Glomerular visceral epithelial cell (primary cell): ENCODE measurements at regions not wholly inside any gene's neighbourhood (a gene's known extent, or its start where the extent isn't known, plus 50 kb on each side); places are given as distances from the start of the nearest gene placed in this dataset.
"Not testable (repeated sequence)": the region's sequence is repeated elsewhere in the genome, so short reads cannot be mapped to it uniquely, and the experiment has no call there.

Source experiments
- DNase-seq: peaks from one replicate; pipeline ENCODE4 v3.0.0-alpha.2; 2016; ENCODE audit errors: extremely low spot score

DNA sequence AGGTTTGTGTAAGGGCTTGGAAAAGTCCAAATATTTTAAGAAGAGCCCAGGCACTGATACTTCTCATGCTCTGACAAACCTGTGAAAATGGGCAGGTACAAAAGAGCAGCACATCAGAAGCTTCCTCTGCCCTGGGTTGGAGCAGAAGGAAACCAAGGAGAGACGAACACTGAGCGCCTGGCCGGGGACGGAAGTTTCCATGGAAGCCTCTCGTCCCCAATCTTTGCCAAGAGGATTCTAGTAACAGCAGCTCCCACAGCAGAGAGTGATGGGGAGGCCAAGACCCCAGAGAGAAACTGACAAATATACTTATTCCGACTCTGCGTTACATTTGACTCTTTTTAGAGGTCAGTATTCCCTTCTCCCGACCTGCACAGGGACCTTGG, 268.5 kb downstream of the C16orf95 start:
- DNase-seq = no peak

DNA sequence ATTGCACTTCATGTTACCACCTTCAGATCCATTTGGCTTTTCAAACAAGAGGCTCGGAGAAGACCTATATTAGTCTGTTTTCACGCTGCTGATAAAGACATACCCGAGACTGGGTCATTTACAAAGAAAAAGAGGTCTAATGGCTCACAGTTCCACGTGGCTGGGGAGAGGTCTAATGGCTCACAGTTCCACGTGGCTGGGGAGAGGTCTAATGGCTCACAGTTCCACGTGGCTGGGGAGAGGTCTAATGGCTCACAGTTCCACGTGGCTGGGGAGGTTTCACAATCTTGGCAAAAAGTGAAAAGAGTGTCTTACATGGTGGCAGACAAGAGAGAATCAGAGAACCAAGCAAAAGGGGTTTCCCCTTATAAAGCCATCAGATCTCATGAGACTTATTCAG, 268.0 kb downstream of the C16orf95 start:
- DNase-seq = not testable (repeated sequence)

DNA sequence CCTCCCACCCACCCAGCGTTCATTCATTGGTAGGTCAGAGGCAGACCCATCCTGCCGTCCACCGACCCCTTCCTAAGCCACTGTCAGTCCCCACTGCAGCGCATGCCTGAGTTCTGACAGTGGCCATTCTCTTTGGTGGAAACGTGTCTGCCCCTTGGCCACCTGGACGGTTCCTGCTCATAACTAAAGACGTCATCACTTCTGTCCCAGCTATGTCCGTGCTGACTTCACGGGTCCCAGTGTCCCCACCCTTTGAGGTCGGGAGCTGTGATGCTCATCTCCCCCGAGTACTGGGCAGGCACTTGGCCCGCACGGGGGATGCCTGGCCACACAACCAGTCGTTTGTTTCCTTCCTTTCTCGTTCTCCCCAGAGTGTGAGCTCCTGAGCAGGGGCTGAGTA, 267.1 kb downstream of the C16orf95 start:
- DNase-seq = no peak

DNA sequence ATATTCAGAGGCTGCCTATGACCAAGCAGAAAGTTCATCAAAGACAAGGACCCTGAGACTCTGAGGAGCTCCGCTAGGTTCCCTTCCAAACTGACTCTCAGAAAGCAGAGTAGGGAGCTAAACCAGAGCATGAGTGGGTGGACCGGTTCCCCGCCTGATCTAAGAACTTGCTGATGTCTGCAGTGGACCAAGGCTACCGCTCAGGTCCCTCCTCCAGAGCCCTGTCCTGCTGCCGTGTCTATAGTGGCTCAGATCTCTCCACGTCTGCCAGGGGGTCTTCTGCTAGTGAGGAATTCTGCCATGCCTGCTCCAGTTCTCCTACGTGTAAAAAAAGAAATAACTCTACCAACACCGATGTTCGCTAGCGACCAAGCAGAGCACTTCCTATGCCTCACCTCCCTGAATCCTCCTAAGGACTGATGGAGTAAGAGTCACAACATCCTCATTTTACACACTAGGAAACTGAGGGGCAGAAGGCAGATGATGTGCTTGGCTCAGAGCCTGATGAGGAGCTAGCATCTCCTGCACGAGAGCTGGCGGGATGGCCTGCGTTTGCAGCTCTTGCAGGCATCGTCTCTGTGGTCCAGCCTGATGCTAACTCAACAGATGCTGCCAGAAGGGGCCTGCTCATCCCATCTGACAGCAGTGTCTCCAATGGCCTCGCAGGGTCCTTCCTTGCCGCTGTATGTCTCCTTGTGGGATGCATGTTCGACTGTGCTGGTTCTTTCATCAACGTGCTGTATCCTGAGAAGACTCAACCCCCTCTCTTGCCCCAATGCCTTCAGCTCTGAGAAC, 265.5 kb downstream of the C16orf95 start:
- no peak for DNase-seq

DNA sequence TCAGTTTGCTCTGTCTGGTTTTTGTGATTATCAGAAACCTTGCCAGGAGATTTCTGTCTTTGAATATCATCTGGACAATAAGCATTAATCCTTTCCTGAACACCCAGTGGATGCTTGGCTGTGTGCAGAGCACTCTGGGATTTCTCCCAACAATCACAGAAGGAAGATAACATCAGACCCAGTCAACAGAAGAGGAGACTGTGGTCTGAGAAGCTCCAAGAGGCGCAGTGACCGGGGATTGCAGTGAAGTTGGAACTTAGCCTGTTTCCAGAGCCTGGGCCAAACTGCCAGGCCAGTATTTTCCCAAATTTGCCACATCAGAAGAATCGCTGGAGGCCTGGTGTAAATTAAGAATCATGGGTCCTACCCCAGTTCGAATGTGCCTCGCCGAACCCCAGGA, 264.7 kb downstream of the C16orf95 start:
- no peak for DNase-seq

GRCh38 chr16:87053016-87053982, 263.9 kb downstream of the C16orf95 start:
- no peak for DNase-seq

DNA sequence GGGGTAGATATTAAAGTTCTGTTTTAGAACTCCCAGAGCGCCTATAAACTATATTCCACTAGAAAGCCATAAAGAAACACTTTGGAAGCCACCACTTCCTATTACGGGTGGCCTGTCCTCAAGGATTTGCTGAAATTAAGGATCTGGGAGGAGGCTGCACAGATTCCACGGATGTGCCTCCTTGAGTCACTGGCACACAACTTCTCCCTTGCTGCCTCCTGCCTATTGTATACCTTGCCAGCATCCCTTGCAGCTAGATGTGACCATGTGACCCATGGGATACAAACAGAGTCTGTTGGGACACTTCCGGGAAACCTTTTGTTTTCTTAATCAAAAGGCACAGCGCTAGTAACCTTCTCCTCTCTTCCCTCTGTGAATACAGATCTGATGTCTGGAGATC, 263.0 kb downstream of the C16orf95 start:
- DNase-seq = no peak

DNA sequence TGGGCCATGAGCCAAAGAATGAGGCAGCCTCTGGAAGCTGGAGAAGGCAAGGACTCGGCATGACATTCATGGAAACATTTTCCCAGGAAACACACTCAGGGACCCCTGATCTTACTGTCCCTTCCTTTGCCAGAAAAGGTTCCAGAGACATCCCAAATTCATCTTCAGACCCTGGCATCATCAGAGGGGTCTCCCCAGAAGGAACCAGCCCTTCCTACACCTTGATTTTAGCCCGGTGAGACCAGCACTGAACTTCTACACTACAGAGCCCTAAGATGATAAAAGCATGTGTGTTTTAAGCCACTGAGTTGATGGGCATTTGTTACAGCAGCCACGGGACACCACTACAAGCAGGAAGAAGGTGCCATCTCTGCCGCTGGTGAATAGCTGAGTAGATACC, 262.3 kb downstream of the C16orf95 start:
- no peak for DNase-seq

DNA sequence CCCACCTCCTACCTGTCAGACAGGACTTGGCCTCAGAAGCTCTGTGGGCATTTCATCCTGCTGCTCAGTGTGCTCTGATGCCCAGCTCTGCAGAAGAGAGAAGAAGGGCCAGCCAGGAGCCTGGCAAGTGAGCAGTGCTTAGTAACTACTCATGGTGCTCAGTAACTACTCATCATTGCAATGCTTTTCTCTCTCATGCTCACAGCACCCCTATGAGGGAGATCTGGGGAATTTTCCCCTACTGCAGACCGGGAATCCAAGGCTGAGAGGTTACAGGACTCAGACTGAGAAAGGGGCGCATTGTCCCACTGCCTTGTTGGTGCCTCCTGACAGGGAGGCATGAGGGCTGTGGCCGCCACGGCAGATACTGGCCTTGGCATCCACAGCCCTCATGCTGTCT, 261.1 kb downstream of the C16orf95 start:
- peak; percentile 4 for DNase-seq

- no peak for DNase-seq
Measured at GRCh38 chr16:87056551-87056950, 260.6 kb downstream of the C16orf95 start.

GRCh38 chr16:87057211-87057881, 259.8 kb downstream of the C16orf95 start:
- no peak for DNase-seq

DNA sequence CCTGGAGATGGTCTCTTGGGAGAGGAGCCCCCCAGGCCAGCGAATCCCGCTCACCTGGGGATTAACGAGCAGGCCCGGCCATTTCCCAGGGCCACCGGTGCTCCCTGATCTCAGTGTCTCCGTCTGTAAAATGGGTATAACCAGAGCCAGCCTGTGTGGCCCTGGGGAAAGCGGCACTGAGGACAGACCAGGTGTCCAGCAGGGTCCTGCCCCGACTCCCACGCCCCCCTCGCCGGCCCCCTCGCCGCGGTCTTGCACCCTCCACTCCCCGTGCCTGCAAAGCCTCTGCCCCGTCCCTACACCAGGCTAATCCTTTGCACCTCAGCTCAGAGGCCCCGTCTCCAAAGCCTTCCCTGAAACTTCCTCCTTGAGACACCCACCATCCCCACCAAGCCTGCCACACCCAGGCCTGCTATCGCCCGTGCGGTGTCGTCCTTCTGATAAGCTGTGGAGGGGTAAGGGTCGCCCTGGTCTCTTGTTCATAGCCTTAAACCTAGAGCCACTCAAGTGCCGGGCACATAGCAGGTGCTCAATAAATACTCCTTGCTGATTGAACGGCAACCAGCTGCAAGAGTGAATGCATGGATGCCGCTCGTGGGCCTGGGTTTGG, 259.1 kb downstream of the C16orf95 start:
- DNase-seq = no peak

DNA sequence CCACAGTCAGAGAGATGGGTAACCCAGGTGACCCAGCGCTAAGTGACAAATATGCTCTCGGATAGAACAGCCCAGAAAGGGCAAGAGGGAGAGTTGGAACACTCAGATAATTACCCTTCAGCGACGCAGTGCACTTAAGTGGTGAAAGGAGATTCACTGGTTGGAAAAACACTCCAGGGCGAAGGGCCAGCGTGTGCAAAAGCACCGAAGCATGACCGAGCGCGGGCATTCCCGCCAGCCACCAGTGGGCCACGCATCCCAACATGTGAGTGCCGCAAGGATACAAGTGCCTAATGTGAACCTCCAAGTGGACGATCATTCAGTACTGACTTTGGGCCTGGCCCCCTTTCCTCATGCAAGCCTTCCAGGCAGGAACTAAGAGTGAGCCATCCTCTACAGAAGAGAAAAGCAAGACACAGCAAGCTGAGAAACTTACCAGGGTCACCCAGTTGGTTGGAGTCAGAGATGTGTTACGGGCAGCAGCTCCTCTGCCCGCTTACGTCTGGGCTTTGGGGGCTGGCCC, 258.4 kb downstream of the C16orf95 start:
- no peak for DNase-seq

- peak; percentile 13 for DNase-seq
Measured at GRCh38 chr16:87060034-87060986, 256.9 kb downstream of the C16orf95 start.

GRCh38 chr16:87061243-87061920, 255.8 kb downstream of the C16orf95 start:
- DNase-seq = no peak

DNA sequence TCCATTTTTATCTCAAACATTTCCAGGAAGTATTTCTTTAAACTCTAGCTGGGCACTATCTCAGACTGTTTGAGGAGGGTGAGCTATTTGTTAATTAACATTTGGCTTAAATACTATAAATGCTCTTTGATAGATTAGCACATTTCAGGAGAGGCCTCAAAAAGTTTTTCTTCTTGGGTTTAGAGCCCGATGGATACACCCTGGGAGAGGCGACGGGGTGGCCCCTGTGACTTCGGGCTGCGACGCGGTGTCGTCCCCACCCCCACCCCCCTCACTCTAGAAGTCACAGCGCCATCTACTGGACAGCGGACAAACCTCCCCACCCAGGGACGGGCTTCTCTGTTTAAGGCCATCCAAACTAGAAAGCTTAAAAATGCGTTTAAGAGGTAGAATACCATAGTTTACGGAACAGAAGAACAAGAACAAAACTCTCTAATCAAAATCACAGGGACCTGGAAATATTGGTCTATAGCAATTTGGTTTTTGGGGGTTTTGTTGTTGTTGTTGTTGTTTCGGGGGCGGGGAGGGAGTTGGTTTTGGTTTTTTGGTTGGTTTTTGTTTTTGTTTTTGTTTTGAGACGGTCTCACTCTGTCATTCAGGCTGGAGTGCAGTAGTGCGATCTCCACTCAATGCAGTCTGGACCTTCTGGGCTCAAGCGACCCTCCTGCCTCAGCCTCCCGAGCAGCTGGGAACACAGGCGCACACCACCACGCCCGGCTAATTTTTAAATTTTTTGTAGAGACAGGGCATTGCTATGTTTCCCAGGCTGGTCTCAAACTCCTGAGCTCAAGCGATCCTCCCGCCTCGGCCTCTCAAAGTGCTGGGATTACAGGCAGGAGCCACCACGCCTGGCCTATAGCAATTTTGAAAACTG, 254.4 kb downstream of the C16orf95 start:
- DNase-seq = peak; percentile 69

GRCh38 chr16:87063543-87063942, 253.6 kb downstream of the C16orf95 start:
- DNase-seq = no peak

- DNase-seq = no peak
Measured at GRCh38 chr16:87064731-87065445, 252.3 kb downstream of the C16orf95 start.
